ENCODE measurements at regions not wholly inside any gene's neighbourhood (a gene's known extent, or its start where the extent isn't known, plus 50 kb on each side); places are given as distances from the start of the nearest gene placed in this dataset.
"Not testable (repeated sequence)": the region's sequence is repeated elsewhere in the genome, so short reads cannot be mapped to it uniquely, and the experiment has no call there.

DNA sequence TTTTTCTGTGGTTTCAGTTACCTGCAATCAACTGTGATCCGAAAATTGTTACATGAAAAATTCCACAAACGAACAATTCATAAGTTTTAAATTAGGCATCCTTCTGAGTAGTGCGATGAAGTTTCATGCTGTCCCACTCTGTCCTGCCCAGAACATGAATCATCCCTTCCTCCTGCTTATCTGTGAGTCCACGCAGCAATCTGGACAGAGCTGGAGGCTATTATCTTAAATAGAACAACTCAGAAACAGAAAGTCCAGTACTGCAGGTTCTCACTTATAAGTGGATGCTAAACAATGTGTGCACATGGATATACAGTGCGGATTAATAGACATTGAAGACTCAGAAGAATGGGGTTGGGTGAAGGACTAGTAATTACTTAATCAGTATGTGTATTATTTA, 583.7 kb upstream of the SPRY2 start:
- DNase-seq (ENCODE audit: low read depth) = no peak
- H3K4me3 ChIP-seq (ENCODE audit: low read depth, low read length) = no peak overlapping the region

DNA sequence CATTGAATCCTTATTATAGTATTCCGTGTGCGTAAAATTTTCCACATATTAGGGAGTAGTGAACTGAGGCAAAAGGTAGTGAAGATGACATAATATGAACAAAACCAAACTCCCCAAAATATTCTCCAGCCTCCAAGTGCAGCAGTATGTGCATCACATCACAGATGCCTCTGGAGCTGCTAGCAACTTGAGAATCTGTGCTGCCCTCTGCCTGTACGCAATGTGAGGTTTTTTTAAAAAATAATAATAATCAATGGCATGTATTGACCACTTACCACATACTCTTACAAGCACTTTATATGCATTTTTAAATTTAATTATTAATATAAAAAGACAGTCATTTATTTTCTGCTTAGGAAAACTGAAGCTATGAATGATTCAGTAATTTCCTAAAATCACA, 583.0 kb upstream of the SPRY2 start:
- DNase-seq (ENCODE audit: low read depth) = no peak
- H3K4me3 ChIP-seq (ENCODE audit: low read depth, low read length) = no peak overlapping the region

DNA sequence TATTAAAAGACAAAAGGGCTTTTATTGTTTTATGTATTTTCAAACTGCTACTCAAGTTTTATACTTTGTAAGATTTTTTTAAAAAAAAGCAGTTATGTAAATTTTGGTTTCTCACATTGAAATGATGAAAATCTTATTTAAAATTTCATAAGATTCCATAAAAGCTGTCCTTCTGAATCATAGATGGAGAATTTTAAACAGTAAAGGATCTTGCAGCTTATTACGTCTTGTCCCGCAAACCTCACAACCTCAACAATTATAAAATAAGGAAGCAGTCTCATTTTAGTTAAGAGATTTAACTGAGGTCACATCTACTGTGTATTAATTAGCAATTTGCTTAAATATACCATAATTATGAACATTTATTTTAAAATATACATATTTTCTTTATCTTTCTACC, 581.0 kb upstream of the SPRY2 start:
- H3K4me3 ChIP-seq (ENCODE audit: low read depth, low read length) = no peak overlapping the region
- no peak for DNase-seq (ENCODE audit: low read depth)

DNA sequence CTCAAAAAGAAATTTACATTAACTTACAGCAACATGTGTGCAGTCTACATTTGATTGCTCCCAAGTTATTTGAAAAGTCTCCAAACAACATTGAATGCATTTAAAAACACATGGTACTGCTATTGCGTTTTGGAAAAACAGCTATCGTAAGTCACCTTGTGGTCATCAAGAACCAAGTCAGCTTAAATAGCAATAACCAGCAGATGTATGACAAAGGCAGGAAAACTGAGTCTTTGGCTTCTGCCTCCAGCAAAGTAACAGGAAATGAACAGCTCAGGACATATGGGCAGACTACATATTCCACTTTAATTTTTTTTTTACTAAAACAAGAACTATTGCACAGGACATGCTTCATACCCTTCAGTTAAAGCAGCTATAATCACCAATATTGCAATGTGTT, 580.6 kb upstream of the SPRY2 start:
- DNase-seq (ENCODE audit: low read depth) = peak; percentile 42
- H3K4me3 ChIP-seq (ENCODE audit: low read depth, low read length) = no peak overlapping the region

DNA sequence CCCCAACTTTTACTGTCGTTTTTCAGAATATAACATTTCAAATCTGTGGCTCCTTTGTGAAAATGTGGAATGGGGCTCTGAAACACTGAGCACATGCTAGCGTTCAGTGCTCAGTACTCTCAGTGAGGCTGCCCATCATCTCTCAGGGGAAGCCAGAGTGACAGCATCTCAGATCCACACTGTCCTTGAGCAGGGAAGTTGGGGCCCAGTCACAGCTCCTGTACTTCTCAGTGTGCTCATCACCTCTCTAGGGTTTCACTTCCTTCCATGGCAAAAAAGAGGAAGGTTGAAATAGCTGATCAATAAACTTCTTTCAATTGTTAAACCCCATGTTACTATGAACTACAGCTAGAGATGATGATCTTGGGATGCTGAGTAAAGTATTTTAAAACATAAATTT, 565.9 kb upstream of the SPRY2 start:
- no peak for DNase-seq (ENCODE audit: low read depth)

DNA sequence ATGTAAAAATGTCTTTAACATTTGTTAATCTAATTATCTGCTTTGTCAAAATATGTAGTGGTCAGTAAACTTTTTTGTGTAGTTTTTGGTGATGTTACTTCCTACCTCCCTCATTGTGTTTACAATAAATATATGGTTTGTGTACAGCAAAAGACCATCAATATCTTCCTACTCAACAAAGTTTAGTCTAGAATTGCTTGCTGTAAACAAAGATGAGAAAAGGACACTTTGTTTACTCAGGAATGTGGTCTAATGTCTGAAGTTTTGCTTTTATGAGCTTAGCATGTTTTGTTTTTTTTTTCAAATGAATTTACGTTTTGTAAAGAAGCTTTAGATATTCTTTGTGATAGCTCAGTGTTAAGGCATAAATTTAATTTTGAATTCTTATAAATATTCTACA, 563.5 kb upstream of the SPRY2 start:
- no peak for DNase-seq (ENCODE audit: low read depth)
- no peak overlapping the region for H3K4me3 ChIP-seq (ENCODE audit: low read depth, low read length)

More for the DNA sequence above, 565.9 kb upstream of the SPRY2 start:
- no peak overlapping the region for H3K4me3 ChIP-seq (ENCODE audit: low read depth, low read length)

DNA sequence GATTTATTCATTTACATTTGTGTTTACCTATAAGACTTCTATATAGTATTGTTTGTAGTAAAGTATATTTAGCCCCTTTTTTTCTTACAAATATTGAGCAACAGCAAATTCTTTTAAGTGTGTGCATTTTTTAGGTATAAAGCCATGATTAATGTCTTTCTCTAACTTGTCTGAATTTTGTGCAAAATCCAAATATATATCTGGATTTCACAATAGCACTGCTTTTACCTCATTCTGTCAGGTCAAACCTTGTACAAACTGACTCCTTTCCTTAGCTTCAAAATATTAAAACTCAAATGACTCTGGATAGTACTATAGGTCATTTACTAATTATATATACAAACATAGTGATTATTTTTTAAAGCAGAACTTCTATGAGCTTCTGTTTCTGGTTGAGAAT, 563.0 kb upstream of the SPRY2 start:
- DNase-seq (ENCODE audit: low read depth) = peak; percentile 18
- no peak overlapping the region for H3K4me3 ChIP-seq (ENCODE audit: low read depth, low read length)

DNA sequence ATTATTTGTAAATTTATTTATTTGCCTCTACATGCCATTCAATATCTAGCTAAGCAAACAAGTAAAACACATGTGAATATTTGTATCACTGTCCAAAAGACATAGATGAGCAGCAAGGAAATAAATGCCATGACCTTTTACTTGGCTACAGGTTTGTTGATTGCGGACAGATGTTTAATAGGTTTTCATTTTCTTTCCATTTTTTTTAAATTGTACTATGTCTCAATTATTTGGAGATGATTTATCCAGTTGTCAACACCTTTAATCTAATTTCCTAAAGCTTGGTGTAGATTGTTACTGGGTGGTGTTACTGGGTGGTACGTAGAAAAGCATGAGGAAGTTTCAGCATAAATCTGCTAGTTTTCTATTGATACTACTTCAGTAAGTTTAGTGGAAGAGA, 560.6 kb upstream of the SPRY2 start:
- H3K4me3 ChIP-seq (ENCODE audit: low read depth, low read length) = no peak overlapping the region
- no peak for DNase-seq (ENCODE audit: low read depth)

DNA sequence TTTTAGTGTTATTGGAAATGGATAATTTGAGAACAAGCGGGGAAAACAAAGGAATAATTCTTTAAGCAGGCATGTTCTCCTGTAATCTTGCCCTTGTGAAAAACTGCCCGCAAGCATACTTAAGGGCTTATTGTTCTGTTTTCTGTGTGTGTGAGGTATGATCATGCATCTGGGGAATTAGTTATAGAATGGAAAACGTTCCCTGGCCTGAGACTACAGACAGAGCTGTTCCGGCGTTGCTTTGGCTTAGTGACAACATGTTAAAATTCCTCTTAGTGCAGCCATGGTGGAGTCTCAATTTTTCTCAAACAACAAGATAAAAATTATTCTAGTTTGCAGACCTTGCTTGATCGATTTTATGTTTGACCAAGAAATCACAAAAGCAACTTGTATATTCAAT, 560.2 kb upstream of the SPRY2 start:
- peak; percentile 67 for DNase-seq (ENCODE audit: low read depth)

DNA sequence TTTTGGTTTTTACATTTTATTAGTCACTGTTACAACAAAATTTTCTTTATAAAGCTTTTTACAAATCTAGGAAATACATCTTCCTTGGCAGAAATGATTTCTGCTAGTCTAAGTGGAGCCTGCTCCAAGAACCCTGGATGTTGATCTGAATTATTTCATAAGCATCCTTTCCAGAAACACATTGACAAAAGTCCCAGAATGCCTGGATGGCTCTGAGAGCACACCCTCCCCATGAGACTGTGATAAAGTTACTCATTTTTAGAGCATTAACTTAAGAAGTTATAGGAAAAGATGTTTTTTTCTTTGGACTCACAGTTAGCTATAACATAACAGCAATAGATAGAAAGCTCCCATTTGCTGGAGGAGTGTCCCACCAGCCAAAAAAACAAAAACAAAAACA, 559.6 kb upstream of the SPRY2 start:
- no peak overlapping the region for H3K4me3 ChIP-seq (ENCODE audit: low read depth, low read length)
- no peak for DNase-seq (ENCODE audit: low read depth)

More for the DNA sequence above, 560.2 kb upstream of the SPRY2 start:
- no peak overlapping the region for H3K4me3 ChIP-seq (ENCODE audit: low read depth, low read length)

DNA sequence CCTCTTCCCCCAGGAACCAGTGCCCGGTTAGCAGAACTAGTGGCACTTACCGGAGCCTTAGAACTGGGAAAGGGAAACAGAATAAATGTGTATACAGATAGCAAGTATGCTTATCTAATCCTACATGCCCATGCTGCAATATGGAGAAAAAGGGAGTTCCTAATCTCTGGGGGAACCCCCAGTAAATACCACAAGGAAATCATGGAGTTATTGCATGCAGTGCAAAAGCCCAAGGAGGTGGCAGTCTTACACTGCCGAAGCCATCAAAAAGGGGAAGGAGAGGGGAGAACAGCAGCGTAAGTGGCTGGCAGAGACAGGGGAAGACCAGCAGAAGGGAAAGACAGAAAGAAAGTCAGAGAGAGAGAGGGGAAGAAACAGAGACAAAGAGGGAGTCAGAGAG, 556.7 kb upstream of the SPRY2 start:
- not testable (repeated sequence) for DNase-seq (ENCODE audit: low read depth); H3K4me3 ChIP-seq (ENCODE audit: low read depth, low read length)

DNA sequence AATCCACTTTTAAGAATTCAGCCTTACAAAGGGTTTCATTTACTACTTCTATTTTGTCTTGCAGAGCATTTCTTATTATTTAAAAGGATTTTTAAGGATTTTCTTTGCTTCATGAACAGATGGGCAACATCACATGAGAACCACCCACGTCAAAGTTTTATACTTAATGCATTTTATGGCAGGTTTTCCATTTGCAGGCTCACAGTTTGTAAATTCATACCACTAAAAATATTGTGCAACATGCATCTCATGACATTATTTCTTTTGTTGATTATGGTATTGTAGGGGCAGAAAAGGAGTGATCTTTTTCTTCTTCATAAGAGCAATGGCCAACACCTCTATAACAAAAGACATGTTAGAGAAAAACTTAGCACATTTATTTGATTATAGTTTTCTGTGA, 554.0 kb upstream of the SPRY2 start:
- no peak overlapping the region for H3K4me3 ChIP-seq (ENCODE audit: low read depth, low read length)
- no peak for DNase-seq (ENCODE audit: low read depth)

DNA sequence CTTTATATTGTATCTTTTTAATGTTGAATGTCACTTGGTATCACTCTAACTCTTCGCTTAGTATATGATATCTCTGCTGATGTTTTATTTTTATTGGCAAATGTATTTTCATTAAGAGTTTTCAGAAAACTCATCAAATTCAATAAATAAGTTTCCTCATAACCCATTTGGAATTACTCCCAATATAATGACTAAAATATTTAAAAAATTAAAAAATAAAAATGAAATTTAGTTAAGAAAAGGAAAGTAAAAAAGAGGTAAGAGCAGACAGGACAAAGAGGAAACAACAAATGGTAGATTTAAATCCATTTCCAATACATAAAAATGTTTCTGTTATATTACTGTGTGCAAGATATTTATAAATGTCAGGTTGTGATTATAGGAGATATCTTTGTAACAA, 548.9 kb upstream of the SPRY2 start:
- DNase-seq (ENCODE audit: low read depth) = no peak
- H3K4me3 ChIP-seq (ENCODE audit: low read depth, low read length) = no peak overlapping the region

DNA sequence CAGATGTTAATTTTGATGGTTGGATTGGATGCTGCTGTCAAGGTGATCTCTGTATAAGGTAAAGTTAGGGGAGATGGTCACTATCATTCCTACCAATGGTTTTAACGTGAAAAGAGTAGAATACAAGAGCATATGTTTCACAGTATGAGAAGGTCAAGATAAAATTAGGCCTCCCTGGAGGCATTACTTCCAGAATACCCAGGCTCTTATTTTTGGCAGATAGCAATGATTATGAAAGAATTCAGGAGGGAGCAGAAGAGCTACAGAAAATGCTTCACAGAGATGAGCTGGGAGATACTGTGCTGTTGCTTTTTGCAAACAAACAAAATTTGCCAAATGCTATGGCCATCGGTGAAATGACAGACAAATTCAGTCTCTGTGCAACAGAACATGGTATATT, 547.5 kb upstream of the SPRY2 start:
- no peak for DNase-seq (ENCODE audit: low read depth)
- no peak overlapping the region for H3K4me3 ChIP-seq (ENCODE audit: low read depth, low read length)

DNA sequence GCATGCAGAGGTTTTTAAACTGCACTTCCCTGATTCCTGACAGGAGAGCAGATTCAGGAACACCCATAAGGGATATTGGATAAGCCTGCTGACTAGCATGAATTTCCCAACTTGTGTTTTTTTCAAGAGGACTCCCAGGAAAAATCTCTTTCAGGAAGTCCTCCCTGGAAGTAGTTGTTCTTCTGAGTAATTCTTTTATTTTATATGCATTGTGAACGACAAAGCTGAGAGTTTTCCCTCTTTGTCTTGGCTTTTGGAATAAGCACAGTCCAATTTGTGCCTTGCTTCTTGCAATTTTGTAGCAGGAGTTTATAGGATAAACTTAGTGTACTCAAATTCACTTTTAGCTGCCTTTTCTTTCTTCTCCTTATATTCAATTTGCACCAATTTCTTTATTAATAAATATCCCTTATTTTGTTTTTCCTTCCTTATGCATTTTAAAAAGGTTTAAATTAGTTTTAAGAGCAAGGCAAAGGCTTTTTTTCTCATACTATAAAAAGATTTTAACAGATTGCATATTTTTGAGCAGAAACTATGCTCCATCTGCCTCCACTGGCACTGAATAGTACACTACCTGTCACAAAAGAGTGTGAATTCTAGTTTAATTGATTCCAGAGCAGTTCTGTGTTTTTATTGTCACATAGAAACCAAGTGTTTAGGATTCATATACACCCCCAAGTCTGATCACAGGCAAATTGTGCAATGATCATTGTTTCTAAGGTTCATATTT, 543.3 kb upstream of the SPRY2 start:
- no peak for DNase-seq (ENCODE audit: low read depth)
- no peak overlapping the region for H3K4me3 ChIP-seq (ENCODE audit: low read depth, low read length)

DNA sequence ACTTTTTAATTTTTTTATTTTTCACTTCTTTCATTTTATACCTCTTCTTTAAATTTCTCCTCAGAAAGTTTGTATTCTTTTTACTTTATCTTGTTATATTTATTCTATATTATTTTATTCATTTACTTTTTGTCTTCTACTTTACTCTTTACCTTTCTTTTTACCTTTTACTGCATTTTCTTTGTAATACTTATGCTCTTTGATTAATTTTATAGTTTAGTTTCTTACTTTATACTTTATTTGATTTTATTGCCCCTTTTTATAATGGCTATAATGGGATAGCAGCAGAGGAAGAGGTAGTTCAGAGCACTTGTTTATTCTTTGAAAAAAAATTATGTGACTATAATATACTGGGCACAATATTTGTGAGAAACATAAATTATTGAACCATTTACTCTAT, 542.6 kb upstream of the SPRY2 start:
- no peak overlapping the region for H3K4me3 ChIP-seq (ENCODE audit: low read depth, low read length)
- no peak for DNase-seq (ENCODE audit: low read depth)

DNA sequence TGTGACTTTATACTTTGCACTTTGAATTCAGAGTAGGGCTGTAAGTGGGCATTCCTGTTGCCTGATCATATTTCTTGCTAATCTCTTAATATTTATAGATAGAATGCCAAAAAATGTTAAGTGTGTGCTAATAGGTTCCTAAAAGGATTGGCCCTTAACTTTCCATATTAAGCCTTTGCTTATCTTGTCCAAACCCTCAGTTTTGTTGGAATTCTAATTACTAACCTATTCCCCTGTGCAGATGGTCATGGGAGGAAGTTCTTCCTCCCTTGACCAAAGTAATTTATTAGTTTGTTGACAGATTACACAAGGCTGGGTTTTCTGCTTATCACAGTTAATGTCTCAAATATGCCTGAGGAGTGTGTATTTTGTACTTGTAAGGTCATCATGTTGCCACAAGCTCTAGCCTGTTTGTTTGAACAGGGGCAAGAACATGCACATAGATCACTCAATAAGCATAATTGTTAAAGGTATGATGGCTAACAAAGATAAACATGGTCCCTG, 541.1 kb upstream of the SPRY2 start:
- no peak overlapping the region for H3K4me3 ChIP-seq (ENCODE audit: low read depth, low read length)
- peak; percentile 64 for DNase-seq (ENCODE audit: low read depth)

DNA sequence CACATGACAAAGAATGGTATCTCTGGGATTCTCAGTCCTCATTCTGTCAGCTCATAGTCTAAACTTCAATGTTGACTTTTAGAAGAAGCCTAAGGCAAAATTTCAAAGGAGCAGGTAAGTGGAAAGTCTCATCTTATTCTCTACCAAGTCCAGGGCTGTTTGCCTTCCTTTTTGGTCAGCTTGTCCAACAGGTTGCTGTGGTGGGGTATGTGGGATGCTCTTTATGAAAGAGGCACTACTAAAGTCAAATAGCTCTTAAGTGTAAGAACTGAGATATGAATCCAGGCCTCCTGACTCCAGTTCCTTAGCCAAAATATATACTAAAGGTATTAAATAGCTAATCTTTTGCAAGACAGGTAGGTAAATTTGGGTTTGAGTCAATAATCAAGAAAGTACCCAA, 540.6 kb upstream of the SPRY2 start:
- DNase-seq (ENCODE audit: low read depth) = no peak
- no peak overlapping the region for H3K4me3 ChIP-seq (ENCODE audit: low read depth, low read length)

DNA sequence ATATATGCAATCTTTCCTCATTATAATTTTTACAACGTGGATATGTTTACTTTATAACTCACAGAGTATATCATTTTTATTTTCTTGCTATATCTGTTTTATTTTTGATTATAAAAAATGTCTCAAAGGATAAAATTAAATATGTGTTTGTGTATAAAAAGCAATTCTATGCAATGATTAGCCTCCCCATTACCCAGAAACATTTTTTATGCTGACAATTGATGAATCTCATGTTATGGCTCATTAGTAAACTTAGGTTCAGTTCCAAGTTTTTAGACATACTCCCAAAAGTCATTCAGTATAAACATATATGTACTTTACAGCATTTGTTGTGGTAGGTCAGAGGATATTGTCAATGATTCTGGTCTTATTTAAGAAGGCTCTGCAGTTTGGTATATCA, 540.1 kb upstream of the SPRY2 start:
- no peak for DNase-seq (ENCODE audit: low read depth)
- H3K4me3 ChIP-seq (ENCODE audit: low read depth, low read length) = no peak overlapping the region

DNA sequence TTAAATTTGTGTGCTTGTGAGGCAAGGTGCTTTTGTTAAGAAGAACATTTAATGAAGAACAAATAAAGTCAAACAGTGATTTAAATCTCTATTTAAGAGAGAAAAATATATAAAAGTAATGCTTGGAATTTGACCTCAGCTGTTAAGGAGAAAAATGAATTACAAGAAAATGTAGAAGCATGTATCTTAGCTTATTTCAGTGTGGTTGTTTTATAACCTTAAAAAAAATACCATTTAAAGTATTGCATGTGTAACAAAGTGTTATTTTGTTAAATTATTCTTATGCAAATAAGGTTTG, 537.0 kb upstream of the SPRY2 start:
- no peak overlapping the region for H3K4me3 ChIP-seq (ENCODE audit: low read depth, low read length)
- no peak for DNase-seq (ENCODE audit: low read depth)

DNA sequence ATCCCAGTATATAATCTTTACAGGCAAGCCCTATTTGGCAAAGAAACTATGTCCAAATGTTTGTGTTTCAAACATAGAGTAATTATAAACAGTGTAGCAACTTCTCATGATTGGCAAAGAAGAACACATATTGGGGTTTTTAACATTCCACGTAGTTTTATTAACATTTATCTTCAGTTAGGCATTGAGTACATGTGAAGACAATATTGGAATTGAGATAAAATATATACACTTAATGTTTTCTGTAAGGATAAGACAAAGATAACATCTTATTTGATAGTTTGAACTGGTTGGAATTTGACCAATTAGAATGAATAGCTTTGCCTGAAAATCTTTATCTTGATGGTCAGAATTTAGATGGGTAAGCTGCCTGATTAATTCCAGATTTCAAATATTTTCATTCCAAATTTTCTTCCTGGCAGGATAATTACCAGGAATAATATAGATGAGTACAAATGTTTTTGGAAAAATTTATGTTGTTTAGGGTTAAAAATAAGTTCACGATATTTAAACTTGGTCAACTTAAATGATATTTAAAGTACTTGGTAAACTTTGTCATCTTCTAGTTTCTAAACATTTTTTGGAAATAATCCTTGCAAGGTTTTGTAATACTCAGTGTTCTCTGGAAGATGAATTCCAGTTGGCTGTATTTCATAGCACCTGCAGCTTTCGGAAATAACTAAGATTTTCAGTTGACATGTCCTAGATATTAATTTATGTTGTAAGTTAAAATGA, 536.5 kb upstream of the SPRY2 start:
- no peak overlapping the region for H3K4me3 ChIP-seq (ENCODE audit: low read depth, low read length)
- no peak for DNase-seq (ENCODE audit: low read depth)
